ENCODE measurements at regions not wholly inside any gene's neighbourhood (a gene's known extent, or its start where the extent isn't known, plus 50 kb on each side); places are given as distances from the start of the nearest gene placed in this dataset.

DNA sequence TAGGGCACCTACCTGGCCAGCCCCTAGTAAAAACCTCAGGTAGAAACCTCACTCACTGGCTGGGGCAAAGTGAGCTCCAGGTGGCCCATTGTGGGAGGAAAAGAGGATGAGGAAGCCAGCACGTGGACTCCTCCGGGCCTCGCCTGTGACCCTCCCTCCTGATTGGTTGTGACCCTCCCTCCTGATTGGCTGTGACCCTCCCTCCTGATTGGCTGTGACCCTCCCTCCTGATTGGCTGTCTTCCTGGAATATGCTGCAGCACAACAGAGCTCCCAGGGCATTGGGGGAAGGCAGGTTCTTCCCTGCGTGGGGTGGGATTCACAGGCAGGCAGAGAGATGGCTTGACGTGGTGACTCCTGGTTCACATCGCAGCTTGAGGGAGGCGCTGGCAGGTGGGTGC, 343.0 kb downstream of the GLRX3 start:
- Mint-ChIP-seq H3K9me3 (no peaks in the 10 kb centered on the region), H3K27me3 (no peaks in the 10 kb centered on the region), H3K4me1 (ENCODE audit: low read depth) (no peaks in the 10 kb centered on the region), H3K36me3 (ENCODE audit: low read depth) (no peaks in the 10 kb centered on the region), H3K4me3 (no peak overlapping the region), H3K27ac (no peak overlapping the region)
- intact Hi-C loops (cut with micrococcal nuclease) = no loop called here

DNA sequence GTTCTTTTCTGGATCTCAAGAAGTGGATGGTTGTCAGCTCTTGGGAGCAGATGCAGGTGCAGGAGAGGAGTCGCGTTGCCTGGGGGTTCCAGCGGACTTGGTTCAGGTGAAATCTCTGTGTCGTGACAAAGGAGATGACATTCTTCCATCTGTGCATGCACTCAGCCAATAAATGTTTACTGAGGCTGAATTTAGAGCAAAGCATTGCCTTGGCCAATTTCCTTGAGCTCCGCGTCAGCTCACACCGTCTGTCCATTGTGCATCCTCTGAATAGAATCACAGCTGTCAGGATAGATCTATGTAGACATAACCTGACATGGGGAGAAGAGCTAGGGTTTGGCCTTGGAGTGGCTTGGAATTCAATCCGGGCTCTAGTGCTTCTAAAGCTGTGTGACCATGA, 343.7 kb downstream of the GLRX3 start:
- intact Hi-C loops (cut with micrococcal nuclease) = no loop called here
- Mint-ChIP-seq H3K27me3 (no peaks in the 10 kb centered on the region), H3K4me3 (no peak overlapping the region), H3K36me3 (ENCODE audit: low read depth) (no peaks in the 10 kb centered on the region), H3K9me3 (no peaks in the 10 kb centered on the region), H3K4me1 (ENCODE audit: low read depth) (no peaks in the 10 kb centered on the region), H3K27ac (no peak overlapping the region)

DNA sequence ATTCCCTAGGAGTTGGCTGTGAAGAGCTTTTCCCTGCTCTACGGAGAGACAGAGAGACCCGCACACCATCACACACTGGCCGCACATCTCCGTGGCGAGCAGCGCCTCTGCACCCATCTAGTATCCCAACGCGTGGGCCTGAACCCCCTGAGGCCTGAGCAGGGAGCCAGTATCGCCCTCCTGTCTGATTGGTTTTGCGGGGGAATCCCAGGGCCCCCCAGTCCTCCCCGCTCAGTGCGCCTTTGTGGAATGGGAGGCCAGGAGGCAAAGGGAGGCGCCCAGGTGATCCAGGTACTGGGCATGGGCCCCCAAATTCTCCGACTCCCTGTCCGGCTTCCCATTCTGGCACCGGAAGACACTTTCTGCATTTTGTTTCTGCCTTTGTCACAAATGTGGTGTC, 344.3 kb downstream of the GLRX3 start:
- Mint-ChIP-seq H3K27me3 (no peaks in the 10 kb centered on the region), H3K36me3 (ENCODE audit: low read depth) (no peaks in the 10 kb centered on the region), H3K4me1 (ENCODE audit: low read depth) (no peaks in the 10 kb centered on the region), H3K27ac (no peak overlapping the region), H3K9me3 (no peaks in the 10 kb centered on the region), H3K4me3 (no peak overlapping the region)
- intact Hi-C loops (cut with micrococcal nuclease) = no loop called here

DNA sequence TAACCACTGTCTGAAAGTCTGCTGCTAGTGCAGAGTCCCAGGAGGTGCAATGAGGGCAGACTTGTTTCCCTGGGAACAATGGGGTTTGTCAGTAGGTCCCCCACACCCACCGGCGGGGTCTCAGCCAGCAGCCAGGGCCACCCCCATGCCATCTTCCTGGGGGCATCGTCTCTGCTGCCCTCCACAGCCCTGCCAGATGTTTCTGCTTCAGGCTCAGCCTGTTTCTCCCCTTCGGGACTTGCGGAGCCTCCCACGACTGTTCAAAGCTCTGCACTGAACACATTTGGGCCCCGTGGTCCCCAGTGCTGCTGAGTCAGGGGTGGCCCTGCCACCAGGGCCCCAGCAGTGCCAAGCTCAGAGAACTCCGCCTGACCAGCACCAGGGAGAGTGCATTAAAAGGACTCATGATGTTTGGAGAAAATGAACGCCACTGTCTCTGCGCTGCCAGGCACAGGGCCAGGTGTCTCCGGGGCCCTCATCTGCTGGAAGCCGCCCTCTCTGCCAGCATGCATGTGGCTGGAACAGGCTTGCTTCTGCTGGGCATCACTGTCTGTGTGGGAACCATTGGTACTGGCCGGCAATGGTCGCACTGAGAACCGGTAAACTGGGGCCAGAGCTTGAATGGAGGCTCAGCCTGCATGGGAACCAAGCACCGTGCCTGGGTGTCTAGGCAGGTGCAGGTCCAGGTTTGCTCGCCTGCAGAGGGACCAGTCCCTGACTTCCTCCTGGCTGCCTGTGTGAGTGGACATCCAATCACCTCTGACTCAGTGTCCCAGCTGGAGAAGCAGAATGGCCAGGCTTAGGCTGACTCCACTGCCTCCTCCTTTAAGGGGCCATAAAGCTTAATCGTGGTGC, 345.1 kb downstream of the GLRX3 start:
- Mint-ChIP-seq H3K4me1 (ENCODE audit: low read depth) (no peaks in the 10 kb centered on the region), H3K36me3 (ENCODE audit: low read depth) (no peaks in the 10 kb centered on the region), H3K4me3 (no peak overlapping the region), H3K27me3 (no peaks in the 10 kb centered on the region), H3K27ac (no peak overlapping the region), H3K9me3 (no peaks in the 10 kb centered on the region)
- intact Hi-C loops (cut with micrococcal nuclease) = no loop called here

DNA sequence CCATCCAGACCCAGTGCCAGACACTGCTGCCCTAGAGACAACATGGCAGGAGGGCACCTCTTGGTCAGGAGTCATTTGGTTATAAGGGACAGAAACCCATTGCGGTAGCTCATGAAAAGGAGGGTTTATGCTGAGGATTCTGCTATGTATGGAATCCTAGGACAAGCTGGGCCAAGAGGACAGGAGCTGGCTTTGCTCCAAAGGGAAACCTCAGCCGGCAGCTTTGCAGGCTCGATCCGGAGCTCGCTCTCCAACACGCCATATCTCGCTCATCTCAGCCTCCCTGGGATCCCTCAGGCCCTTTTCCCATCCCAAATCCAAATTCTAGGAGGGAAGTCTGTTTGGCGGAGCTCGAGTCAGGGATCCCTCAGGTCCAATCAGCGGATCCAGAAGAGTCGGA, 345.7 kb downstream of the GLRX3 start:
- intact Hi-C loops (cut with micrococcal nuclease) = no loop called here
- H3K9me3 Mint-ChIP-seq = no peaks in the 10 kb centered on the region
- no peak overlapping the region for H3K27ac Mint-ChIP-seq
- H3K36me3 Mint-ChIP-seq (ENCODE audit: low read depth) = no peaks in the 10 kb centered on the region
- no peaks in the 10 kb centered on the region for H3K27me3 Mint-ChIP-seq
- no peak overlapping the region for H3K4me3 Mint-ChIP-seq
- no peaks in the 10 kb centered on the region for H3K4me1 Mint-ChIP-seq (ENCODE audit: low read depth)

DNA sequence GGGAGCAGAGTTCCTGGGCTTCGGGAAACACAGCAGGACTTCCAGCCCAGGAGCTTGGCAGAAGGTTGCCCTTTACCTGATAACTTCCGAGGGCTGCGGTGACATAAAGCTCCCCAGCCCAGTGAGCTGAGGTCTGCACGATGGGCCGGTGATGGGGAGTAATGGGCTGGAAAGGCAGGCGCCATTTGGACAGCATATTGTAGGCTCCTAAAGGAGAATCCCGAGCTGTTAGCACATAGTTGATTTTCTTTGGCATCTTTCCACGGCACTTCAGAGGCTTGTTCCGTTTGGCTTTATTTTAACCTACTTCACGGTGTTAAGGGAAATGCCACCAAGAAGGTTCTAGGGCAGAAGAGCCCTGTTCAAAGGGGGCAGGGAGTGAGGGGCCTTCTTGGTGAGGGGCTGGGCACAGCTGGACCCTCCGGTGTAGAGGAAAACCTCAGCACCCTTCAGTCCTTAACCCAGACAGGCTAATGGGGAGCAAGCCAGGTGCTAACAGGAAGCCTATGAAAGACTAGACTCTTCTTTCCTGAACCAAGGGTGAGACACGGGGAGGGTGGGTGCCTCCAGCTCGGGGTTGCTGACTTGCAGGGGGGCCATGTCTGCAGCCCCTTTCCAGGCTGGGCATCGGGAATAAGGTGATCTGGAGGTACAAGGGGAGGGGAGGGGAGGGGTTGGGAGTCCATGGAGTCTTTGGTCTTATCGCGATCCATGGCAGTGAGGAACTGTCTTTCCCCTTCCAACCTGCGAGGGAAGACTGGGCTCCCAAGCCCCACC, 347.7 kb downstream of the GLRX3 start:
- Mint-ChIP-seq H3K4me1 (ENCODE audit: low read depth) (no peaks in the 10 kb centered on the region), H3K27me3 (no peaks in the 10 kb centered on the region), H3K36me3 (ENCODE audit: low read depth) (no peaks in the 10 kb centered on the region), H3K9me3 (no peaks in the 10 kb centered on the region), H3K27ac (no peak overlapping the region), H3K4me3 (no peak overlapping the region)
- intact Hi-C loops (cut with micrococcal nuclease) = no loop called here

DNA sequence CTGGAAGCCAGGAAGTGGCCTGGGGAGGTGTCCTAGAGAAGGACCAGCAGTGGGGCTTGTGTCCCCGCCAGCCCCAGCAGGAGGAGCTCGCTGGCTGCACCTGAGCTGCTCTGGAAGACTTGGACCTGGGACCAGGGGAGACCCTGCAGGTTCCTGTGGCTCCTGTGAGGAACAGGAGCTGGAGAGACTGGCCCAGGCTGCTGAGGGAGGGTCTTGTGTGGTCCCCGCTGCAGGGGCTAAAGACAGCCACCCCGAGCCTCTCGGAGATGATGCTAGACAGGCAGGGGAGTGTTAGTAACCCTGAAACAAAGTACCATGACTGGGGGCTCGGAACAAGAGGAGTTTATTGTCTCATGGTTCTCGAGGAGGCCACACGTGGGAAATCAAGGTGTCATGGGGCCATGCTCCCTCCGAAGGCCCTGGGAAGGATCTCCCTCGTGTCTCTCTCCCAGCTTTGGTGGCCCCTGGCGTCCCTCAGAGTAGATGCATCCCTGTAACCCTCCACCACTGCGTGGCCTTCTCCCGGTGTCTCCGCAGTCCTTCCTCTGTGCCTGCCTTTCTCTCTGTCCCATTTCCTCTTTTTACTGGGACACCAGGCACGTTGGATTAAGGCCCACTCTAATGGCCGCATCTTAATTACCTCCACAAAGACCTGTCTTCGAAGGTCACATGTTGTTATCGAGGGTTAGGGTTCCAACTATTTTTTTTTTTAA, 348.4 kb downstream of the GLRX3 start:
- Mint-ChIP-seq H3K27me3 (no peaks in the 10 kb centered on the region), H3K4me3 (no peak overlapping the region), H3K4me1 (ENCODE audit: low read depth) (no peaks in the 10 kb centered on the region), H3K27ac (no peak overlapping the region), H3K9me3 (no peaks in the 10 kb centered on the region), H3K36me3 (ENCODE audit: low read depth) (no peaks in the 10 kb centered on the region)
- intact Hi-C loops (cut with micrococcal nuclease) = no loop called here

DNA sequence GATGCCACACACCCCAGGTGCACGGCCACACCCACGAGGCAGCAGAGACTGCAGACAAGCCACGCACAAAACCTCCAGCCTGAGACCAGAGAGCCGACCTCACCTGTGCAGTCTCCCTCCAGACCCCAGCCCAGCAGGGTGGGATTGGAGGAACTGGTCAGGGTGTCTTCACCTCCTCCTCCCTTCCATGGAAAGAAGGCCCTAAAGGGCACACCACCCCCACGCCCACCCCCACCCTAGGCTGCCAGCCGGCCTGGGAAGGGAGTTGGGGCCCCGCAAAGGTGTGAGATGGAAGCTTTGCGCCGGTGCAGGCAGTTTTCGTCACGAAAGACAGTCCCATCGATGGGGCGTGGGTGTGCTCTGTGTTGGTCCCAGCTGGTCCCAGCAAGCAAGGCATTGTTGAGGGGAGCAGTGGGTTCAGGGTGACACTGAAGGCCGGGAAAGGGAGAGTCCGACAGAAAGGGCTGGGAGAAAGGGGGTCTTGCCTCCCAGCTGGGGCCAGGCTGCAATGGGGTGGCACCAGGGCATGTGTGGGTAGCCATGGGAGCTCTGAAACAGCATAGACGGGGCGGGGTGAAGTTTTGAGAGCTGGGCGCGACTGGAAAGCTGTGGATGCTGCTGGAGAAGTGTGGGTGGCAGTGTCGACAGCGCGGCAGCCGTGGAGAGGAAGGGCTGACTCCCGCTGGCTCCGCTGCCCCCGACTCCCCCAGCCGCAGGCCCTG, 349.2 kb downstream of the GLRX3 start:
- H3K9me3 Mint-ChIP-seq = no peaks in the 10 kb centered on the region
- H3K4me3 Mint-ChIP-seq = no peak overlapping the region
- H3K36me3 Mint-ChIP-seq (ENCODE audit: low read depth) = no peaks in the 10 kb centered on the region
- intact Hi-C loops (cut with micrococcal nuclease) = no loop called here
- no peak overlapping the region for H3K27ac Mint-ChIP-seq
- no peaks in the 10 kb centered on the region for H3K27me3 Mint-ChIP-seq
- H3K4me1 Mint-ChIP-seq (ENCODE audit: low read depth) = no peaks in the 10 kb centered on the region

DNA sequence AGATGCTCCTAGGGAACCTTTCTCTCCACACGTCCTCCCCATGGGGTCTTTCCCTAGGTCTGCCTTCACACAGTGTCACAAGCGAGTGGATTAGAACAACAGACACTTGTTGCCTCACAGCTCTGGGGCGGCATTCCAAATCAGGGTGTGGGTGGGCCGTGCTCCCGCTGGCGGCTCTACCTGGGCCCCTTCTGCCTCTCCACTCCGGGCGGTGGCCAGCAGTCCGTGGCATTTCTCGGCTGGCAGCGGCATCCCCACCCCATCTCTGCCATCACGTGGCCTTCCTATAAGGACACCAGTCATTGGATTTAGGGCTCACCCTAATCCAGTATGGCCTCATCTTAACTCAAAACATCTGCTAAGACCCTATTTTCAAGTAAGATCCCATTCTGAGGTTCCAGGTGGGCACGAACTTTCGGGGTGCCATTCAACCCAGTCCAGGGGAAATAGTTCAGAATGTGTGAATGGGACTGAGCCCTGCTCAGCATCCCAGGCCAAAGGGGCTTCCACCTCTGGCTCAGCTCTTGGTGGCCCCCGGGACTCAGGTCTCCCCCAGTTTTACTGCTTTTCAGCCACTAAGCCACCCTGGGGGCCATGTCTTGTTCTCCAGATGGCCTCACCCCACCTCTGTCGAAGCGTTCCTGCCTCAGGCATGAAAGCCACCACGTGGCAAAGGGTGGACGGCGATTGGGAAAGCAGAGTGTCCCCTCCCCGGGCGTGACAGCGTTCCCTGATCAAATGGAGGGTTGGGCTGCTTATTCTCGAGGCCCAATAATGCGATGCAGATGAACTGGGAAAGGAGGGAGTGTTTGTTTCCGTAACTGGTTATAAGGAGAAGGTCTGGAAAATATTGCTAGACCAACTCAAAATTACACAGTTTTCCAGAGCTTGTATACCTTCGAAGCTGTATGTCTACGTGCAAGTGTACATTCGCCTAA, 350.0 kb downstream of the GLRX3 start:
- no peaks in the 10 kb centered on the region for H3K4me1 Mint-ChIP-seq (ENCODE audit: low read depth)
- H3K27me3 Mint-ChIP-seq = no peaks in the 10 kb centered on the region
- no peaks in the 10 kb centered on the region for H3K9me3 Mint-ChIP-seq
- H3K27ac Mint-ChIP-seq = no peak overlapping the region
- H3K36me3 Mint-ChIP-seq (ENCODE audit: low read depth) = no peaks in the 10 kb centered on the region
- intact Hi-C loops (cut with micrococcal nuclease) = no loop called here
- no peak overlapping the region for H3K4me3 Mint-ChIP-seq

DNA sequence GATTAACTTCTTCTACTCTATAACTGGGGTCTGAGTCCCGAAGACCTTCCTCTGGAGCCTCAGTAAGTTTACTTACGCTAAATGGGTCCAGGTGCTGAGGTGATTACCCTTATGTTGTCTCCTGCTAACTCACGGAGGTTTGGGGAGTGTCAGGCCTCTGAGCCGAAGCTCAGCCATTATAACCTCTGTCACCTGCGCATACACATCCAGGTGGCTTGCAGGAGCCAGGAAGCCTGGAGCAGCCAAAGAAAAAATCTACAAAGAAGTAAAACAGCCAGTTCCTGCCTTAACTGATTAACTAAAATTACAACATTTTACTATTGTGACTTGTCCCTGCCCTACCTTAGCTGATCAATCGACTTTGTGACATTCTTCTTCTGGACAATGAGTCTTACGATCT, 350.7 kb downstream of the GLRX3 start:
- Mint-ChIP-seq H3K4me3 (no peak overlapping the region), H3K27me3 (no peaks in the 10 kb centered on the region), H3K4me1 (ENCODE audit: low read depth) (no peaks in the 10 kb centered on the region), H3K27ac (no peak overlapping the region), H3K9me3 (no peaks in the 10 kb centered on the region), H3K36me3 (ENCODE audit: low read depth) (no peaks in the 10 kb centered on the region)
- intact Hi-C loops (cut with micrococcal nuclease) = no loop called here

DNA sequence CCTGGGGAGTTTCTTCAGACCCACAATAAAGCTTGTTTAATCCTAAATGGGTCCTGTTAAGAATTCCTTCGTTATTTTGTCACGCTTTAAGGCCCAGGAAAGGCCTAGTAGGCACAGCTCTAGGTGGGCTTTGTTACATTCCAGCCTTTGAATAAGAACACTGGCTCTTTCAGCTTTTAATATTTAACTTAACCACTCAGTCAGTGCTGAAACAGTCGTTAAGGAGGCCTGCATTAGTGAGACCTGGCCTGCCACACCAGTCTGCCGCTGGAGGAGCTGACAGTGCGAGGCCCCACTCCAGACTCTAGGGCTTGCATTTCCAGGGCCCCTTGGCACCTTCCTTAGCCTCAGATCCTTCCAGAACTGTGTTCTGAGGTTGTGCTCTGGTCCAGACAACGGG, 351.4 kb downstream of the GLRX3 start:
- H3K4me3 Mint-ChIP-seq = no peak overlapping the region
- no peak overlapping the region for H3K27ac Mint-ChIP-seq
- intact Hi-C loops (cut with micrococcal nuclease) = no loop called here
- H3K4me1 Mint-ChIP-seq (ENCODE audit: low read depth) = no peaks in the 10 kb centered on the region
- H3K9me3 Mint-ChIP-seq = no peaks in the 10 kb centered on the region
- H3K36me3 Mint-ChIP-seq (ENCODE audit: low read depth) = no peaks in the 10 kb centered on the region
- no peaks in the 10 kb centered on the region for H3K27me3 Mint-ChIP-seq

DNA sequence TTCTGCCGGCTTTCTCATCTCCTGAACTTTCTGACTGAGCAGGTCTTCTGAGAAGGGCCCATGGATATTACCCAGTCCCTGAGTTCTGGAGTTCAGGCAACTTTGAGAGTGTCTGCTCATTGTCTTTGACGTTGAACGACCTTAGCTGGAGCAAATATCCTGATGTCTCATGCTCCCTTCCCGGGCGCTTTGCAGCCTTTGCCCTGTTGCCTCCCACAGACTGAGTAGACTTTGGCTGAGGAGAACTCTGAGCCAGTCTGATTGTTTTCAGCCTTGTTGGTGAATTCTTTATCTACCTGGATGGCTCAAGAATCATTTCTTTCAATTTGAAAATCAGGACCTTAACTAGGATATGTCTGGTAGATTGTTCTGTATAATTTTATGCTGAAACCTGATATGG, 353.7 kb downstream of the GLRX3 start:
- intact Hi-C loops (cut with micrococcal nuclease) = no loop called here
- no peaks in the 10 kb centered on the region for H3K27me3 Mint-ChIP-seq
- no peak overlapping the region for H3K27ac Mint-ChIP-seq
- H3K4me3 Mint-ChIP-seq = no peak overlapping the region
- no peaks in the 10 kb centered on the region for H3K4me1 Mint-ChIP-seq (ENCODE audit: low read depth)
- H3K9me3 Mint-ChIP-seq = no peaks in the 10 kb centered on the region
- no peaks in the 10 kb centered on the region for H3K36me3 Mint-ChIP-seq (ENCODE audit: low read depth)

Data from dendritic cell treated with granulocyte-macrophage colony-stimulating factor and Interleukin-4, amounts not matched to agents 40 ng/mL and 50 ng/mL, for 4 days (primary cell).